ENCODE measurements at regions not wholly inside any gene's neighbourhood (a gene's known extent, or its start where the extent isn't known, plus 50 kb on each side); places are given as distances from the start of the nearest gene placed in this dataset.

- Histone ChIP-seq H3K4me1 (no peaks in the 10 kb centered on the region), H3K9me3 (no peaks in the 10 kb centered on the region), H3K27me3 (no peaks in the 10 kb centered on the region), H3K4me3 (no peak overlapping the region), H3K36me3 (no peaks in the 10 kb centered on the region), H3K27ac (no peak overlapping the region)
- intact Hi-C loops (cut with DNase I; ENCODE audit: low total_unique reads), result no loop called here
- TF ChIP-seq CTCF (IDR thresholded peaks at IDR 0.05), result no peak
- no peak for TF ChIP-seq POLR2AphosphoS5 (IDR thresholded peaks at IDR 0.05)
- TF ChIP-seq POLR2A (IDR thresholded peaks at IDR 0.05), result no peak
- DNase-seq (ENCODE audit: low spot score in 2 of 2), result no peak
Measured at GRCh38 chr4:31687717-31688342, 967.7 kb downstream of the PCDH7 start.

GRCh38 chr4:31692399-31692940 is 972.3 kb downstream of the PCDH7 start:
- Histone ChIP-seq H3K4me3 (no peak overlapping the region), H3K27ac (no peak overlapping the region), H3K4me1 (no peaks in the 10 kb centered on the region), H3K36me3 (no peaks in the 10 kb centered on the region), H3K27me3 (no peaks in the 10 kb centered on the region), H3K9me3 (no peaks in the 10 kb centered on the region)
- intact Hi-C loops (cut with DNase I; ENCODE audit: low total_unique reads), result no loop called here
- TF ChIP-seq POLR2A (IDR thresholded peaks at IDR 0.05), result no peak
- no peak for TF ChIP-seq CTCF (IDR thresholded peaks at IDR 0.05)
- no peak for TF ChIP-seq POLR2AphosphoS5 (IDR thresholded peaks at IDR 0.05)
- no peak for DNase-seq (ENCODE audit: low spot score in 2 of 2)

GRCh38 chr4:31701256-31701655 is 981.1 kb downstream of the PCDH7 start:
- no peaks in the 10 kb centered on the region for H3K4me1 ChIP-seq
- H3K4me3 ChIP-seq, result no peak overlapping the region
- DNase-seq (ENCODE audit: low spot score in 2 of 2), result no peak
- intact Hi-C loops (cut with DNase I; ENCODE audit: low total_unique reads), result no loop called here
- H3K36me3 ChIP-seq, result no peaks in the 10 kb centered on the region
- H3K27me3 ChIP-seq, result no peaks in the 10 kb centered on the region
- H3K9me3 ChIP-seq, result no peaks in the 10 kb centered on the region
- TF ChIP-seq POLR2AphosphoS5 (IDR thresholded peaks at IDR 0.05) (no peak), POLR2A (IDR thresholded peaks at IDR 0.05) (no peak), CTCF (IDR thresholded peaks at IDR 0.05) (no peak)
- H3K27ac ChIP-seq, result no peak overlapping the region

GRCh38 chr4:31702326-31702725 is 982.2 kb downstream of the PCDH7 start:
- no peaks in the 10 kb centered on the region for H3K4me1 ChIP-seq
- H3K27ac ChIP-seq, result no peak overlapping the region
- TF ChIP-seq CTCF (IDR thresholded peaks at IDR 0.05), result no peak
- no peak for TF ChIP-seq POLR2A (IDR thresholded peaks at IDR 0.05)
- TF ChIP-seq POLR2AphosphoS5 (IDR thresholded peaks at IDR 0.05), result no peak
- DNase-seq (ENCODE audit: low spot score in 2 of 2), result no peak
- intact Hi-C loops (cut with DNase I; ENCODE audit: low total_unique reads), result no loop called here
- H3K4me3 ChIP-seq, result peak overlapping the region in 1 of 3 donors; percentile 11
- H3K36me3 ChIP-seq, result no peaks in the 10 kb centered on the region
- H3K9me3 ChIP-seq, result no peaks in the 10 kb centered on the region
- H3K27me3 ChIP-seq, result no peaks in the 10 kb centered on the region

GRCh38 chr4:31714238-31714637 is 994.1 kb downstream of the PCDH7 start:
- Histone ChIP-seq H3K4me1 (no peaks in the 10 kb centered on the region), H3K9me3 (no peaks in the 10 kb centered on the region), H3K4me3 (no peak overlapping the region), H3K27ac (no peak overlapping the region), H3K27me3 (no peaks in the 10 kb centered on the region), H3K36me3 (no peaks in the 10 kb centered on the region)
- TF ChIP-seq POLR2AphosphoS5 (IDR thresholded peaks at IDR 0.05) (no peak), POLR2A (IDR thresholded peaks at IDR 0.05) (no peak), CTCF (IDR thresholded peaks at IDR 0.05) (no peak)
- intact Hi-C loops (cut with DNase I; ENCODE audit: low total_unique reads), result no loop called here
- DNase-seq (ENCODE audit: low spot score in 2 of 2), result no peak
